Gastrocnemius medialis (tissue), 4 donors: ENCODE measurements at regions not wholly inside any gene's neighbourhood (a gene's known extent, or its start where the extent isn't known, plus 50 kb on each side); places are given as distances from the start of the nearest gene placed in this dataset.

Experiments
- POLR2A ChIP-seq, 2 donors: fragments of 450-650 bp; IDR thresholded peaks; one replicate each; pipeline ENCODE4 v1.6.1; 2017; ENCODE audit warnings: antibody characterized with exemption in 2 of 2, mild to moderate bottlenecking in 2 of 2, moderate library complexity in 2 of 2
- TF ChIP-seq, protein P1 (sequence below), 5 experiments: fragments of 450-650 bp in 3 of 5; fragments of 200-600 bp in 2 of 5; sonication (generic) in 2 of 5; IDR thresholded peaks in 4 of 5; conservative IDR thresholded peaks in 1 of 5; 1 replicate in 4 of 5; 2 replicates in 1 of 5; pipeline ENCODE4 v1.5.1; 2016 to 2019; ENCODE audit warnings: antibody characterized with exemption in 5 of 5, mild to moderate bottlenecking in 3 of 5, moderate library complexity in 3 of 5

GRCh38 chr14:86882818-86883217, 1110.2 kb downstream of the GALC start:
- TF ChIP-seq, protein P1, sequence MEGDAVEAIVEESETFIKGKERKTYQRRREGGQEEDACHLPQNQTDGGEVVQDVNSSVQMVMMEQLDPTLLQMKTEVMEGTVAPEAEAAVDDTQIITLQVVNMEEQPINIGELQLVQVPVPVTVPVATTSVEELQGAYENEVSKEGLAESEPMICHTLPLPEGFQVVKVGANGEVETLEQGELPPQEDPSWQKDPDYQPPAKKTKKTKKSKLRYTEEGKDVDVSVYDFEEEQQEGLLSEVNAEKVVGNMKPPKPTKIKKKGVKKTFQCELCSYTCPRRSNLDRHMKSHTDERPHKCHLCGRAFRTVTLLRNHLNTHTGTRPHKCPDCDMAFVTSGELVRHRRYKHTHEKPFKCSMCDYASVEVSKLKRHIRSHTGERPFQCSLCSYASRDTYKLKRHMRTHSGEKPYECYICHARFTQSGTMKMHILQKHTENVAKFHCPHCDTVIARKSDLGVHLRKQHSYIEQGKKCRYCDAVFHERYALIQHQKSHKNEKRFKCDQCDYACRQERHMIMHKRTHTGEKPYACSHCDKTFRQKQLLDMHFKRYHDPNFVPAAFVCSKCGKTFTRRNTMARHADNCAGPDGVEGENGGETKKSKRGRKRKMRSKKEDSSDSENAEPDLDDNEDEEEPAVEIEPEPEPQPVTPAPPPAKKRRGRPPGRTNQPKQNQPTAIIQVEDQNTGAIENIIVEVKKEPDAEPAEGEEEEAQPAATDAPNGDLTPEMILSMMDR (IDR thresholded peaks at IDR 0.05 in 4 of 5, conservative IDR thresholded peaks at IDR 0.05 in 1 of 5) = no peak
- TF ChIP-seq POLR2A (IDR thresholded peaks at IDR 0.05) = no peak
